ENCODE measurements at regions not wholly inside any gene's neighbourhood (a gene's known extent, or its start where the extent isn't known, plus 50 kb on each side); places are given as distances from the start of the nearest gene placed in this dataset.

- no peak for DNase-seq (ENCODE audit: low read depth in 3 of 3)
These were observed 139.8 kb upstream of the HNMT start for GRCh38 chr2:137824501-137824900.

DNA sequence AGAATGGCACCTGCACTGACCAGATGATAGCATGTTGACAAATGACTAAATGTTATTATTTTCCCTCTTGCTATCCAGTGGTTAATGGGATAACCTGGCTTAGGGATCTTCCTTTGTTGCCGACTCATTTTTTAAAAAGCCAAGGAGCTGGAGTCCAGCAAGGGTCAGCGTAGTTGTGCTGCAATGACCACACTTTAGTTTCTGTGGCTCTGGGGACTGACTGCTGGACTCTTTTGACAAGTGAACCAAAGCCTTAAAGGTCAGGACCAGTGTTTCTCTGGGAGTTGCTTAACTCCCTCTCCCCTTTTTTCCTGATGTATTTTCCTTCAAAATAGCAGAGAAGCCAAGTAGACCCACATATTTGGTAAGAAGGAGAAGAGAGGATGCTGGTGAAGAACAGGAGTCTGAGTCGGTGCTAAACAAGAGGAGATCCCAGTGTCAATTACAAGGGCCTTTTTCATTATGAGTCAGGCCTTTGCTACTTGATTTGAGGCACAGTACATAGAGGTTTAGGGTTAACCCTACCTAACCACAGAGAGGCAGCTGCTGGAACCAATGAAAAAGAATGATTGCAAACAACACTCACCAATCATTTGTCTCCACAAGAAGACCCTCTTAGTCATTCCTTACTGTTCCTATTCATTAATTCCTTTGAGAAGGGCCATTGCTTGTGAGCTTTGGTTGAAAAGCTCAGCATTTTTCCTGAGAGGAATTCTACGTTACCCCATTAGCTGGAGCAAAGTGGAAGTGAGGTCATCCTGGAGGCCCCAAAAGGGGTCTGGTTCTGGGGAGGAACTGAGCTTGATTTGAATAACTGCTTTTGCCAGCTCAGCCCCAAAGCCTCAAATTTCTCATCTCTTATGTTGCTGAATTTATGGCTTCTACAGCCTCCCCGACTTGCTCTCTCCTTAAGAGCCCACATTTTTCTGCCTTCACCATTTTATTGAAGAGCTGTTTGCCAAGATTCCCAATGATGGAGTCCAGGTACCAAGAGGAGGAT, 137.6 kb upstream of the HNMT start:
- DNase-seq (ENCODE audit: low read depth in 3 of 3) = no peak

DNA sequence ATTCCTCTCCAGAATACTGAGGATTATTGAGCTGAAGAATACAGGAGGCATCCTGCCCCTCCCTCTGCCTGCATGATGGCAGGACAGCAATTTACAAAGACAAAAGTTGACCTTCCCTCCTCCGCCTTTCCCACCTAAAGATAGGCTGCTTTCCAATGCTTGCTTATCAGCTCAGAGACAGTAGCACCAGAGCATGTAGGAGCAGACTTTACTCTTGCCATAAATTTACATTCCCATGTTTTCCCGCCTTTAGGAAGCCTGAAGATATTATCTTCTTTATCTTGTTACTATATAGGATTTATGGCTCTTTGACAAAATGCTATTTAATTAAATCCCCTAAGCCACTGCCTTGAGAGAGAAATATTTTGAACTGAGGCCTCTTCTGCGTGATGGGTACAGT, 135.6 kb upstream of the HNMT start:
- no peak for DNase-seq (ENCODE audit: low read depth in 3 of 3)

- no peak for DNase-seq (ENCODE audit: low read depth in 3 of 3)
These were observed 135.0 kb upstream of the HNMT start for GRCh38 chr2:137829251-137829650.

DNA sequence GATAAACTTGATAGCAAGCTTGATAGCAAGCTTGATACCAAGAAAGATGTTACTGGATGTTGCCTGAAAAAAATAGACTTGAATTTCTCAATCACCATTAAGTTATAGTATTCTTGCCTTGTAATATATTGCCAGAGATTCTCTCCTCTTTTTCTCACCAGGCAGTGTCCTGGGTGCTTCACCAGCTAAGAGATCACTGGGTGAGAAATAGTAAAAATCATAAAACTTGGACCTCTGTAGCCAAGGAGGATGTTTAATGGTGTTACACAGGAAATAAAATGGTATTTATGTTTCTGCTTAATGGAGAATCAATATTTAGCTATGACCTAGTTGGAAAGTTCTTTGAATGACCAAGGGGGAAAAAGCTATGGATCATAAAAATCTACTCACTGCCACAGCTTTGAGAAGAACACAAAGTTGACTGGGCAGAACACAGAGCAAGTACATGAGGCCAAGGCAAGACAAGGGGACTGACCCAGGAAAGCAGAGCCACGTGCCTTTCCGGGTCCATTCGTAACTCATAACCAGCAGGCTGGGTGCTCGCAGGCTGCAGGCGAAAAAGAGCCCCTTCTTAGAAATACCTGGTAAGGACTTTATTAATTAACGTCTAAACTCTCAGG, 129.4 kb upstream of the HNMT start:
- DNase-seq (ENCODE audit: low read depth in 3 of 3) = no peak

GRCh38 chr2:137836671-137837070, 127.6 kb upstream of the HNMT start:
- DNase-seq (ENCODE audit: low read depth in 3 of 3) = no peak

DNA sequence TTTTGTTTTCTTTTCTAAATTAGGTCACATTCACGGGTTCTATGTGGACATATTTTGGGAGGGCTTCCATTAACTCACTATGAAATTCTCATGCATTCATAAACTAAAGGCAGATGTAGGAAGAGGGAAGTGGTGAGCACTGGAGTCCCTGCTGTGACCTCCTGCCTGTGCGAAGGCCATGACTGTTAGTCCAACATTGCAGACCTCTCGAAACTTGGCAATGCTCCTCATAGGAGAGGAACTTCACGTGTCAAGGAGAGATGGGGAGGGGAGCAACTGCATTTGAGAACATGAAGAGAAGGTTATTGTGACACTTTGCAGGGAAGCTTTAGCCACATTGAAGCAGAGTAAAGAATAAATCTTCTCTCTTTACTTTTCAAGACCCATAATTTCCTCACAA, 126.4 kb upstream of the HNMT start:
- no peak for DNase-seq (ENCODE audit: low read depth in 3 of 3)

- no peak for DNase-seq (ENCODE audit: low read depth in 3 of 3)
These were observed 125.8 kb upstream of the HNMT start for GRCh38 chr2:137838255-137839092.

DNA sequence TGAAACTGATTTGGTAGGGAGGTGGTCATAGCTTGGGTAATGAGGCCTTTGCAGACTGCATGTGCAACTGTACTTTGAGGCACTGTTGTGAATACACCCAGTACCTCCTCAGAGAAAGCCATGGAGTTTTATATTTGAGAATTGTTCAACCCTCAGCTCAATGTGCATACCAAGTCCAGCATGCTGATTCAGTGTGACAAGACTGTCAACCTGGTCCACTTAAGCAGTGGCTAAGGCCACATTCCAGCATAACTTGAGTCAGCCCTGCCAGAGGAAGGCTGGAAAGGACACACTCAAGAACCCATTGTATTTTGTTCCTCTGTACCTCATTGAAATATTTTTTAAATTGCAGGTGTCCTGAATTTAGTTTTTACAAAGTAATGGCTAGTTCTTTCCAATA, 121.8 kb upstream of the HNMT start:
- DNase-seq (ENCODE audit: low read depth in 3 of 3) = no peak

DNA sequence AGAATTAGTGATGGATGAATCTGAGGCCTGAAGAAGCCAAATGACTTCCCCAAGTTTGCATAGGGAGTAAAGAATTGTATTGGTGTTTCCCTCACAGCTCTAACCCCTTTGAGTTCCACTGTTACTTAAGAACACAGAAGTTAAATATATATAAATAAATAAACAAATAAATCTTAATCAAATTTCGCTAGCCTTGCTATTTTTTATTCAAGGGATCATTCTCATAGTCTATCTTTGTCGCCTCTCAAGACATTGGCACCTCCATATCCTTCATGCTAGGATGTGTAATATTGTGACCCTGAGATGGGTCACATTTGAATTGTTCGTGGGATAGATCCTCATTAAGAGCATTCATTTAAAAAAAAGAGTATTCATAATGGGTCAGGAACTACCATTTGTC, 121.3 kb upstream of the HNMT start:
- no peak for DNase-seq (ENCODE audit: low read depth in 3 of 3)

DNA sequence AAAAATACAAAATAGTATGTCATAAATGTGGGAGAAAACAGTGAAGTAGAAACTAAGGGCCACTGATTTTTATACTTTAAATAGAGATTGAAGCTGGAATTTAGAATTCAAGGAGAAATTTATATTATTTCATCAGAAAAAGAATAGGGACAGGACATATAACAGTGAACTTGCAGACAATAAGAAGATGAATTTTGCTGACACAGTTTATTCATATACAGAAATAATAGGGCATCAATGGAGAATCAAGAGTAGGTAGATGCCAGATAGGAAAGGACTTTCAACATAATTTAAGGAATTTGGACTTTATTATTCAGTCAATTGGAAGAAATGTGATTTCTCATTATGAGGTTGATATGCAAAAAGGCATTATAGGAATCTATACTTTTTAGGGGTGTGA, 118.9 kb upstream of the HNMT start:
- DNase-seq (ENCODE audit: low read depth in 3 of 3) = no peak

GRCh38 chr2:137846993-137847392, 117.3 kb upstream of the HNMT start:
- DNase-seq (ENCODE audit: low read depth in 3 of 3) = no peak

GRCh38 chr2:137847443-137847842, 116.8 kb upstream of the HNMT start:
- DNase-seq (ENCODE audit: low read depth in 3 of 3) = no peak

DNA sequence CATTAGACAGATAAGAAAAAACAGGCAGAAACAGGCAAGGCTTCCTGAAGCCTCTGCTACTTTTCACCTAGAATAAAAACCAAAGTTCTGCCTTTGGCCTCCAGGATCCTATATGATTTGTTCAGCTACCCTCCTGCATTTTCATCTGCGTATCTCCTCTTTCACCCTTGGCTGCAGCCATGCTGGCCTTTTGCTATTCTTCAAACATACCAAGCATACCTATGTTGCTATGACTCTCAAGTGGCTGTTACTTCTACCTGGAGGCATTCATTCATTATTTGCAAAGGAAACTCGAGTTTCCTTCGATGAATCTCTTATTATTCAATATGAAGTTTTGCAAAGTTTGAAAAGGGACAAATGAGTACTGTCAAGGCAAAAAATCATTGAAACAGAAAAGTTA, 106.4 kb upstream of the HNMT start:
- DNase-seq (ENCODE audit: low read depth in 3 of 3) = no peak

- DNase-seq (ENCODE audit: low read depth in 3 of 3) = no peak
These were observed 101.6 kb upstream of the HNMT start for GRCh38 chr2:137862651-137863050.

DNA sequence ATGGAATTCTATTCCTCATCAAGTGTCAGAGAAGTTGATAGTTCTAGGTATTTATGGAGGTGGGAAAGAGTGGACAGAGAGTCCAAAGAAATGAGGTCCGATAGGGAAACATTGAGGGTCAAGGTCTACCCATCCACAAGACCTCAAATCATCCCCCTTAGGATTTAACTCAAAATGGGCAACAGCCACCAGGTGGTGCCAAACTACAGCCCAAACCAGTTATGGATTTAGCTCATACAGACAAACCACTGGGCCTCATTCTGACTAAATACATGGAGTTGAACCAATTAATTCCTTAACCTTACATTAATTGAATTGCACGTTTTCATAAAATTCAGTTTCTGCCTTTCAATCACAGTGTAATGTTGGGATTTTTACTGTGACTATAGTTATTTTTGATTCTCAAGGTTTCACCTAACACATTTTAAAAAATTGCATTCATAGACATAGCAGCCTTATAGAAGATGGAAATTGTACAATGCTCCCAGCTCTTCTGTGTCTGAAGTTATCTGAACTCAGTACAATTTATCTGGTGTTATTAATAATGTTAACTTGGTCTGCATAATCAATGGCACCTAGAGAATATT, 98.2 kb upstream of the HNMT start:
- peak in 2 of 3 experiments; percentile 2 to 21 for DNase-seq (ENCODE audit: low read depth in 3 of 3)

- DNase-seq (ENCODE audit: low read depth in 3 of 3) = no peak
These were observed 93.6 kb upstream of the HNMT start for GRCh38 chr2:137870682-137871081.

GRCh38 chr2:137872577-137872976, 91.7 kb upstream of the HNMT start:
- no peak for DNase-seq (ENCODE audit: low read depth in 3 of 3)

DNA sequence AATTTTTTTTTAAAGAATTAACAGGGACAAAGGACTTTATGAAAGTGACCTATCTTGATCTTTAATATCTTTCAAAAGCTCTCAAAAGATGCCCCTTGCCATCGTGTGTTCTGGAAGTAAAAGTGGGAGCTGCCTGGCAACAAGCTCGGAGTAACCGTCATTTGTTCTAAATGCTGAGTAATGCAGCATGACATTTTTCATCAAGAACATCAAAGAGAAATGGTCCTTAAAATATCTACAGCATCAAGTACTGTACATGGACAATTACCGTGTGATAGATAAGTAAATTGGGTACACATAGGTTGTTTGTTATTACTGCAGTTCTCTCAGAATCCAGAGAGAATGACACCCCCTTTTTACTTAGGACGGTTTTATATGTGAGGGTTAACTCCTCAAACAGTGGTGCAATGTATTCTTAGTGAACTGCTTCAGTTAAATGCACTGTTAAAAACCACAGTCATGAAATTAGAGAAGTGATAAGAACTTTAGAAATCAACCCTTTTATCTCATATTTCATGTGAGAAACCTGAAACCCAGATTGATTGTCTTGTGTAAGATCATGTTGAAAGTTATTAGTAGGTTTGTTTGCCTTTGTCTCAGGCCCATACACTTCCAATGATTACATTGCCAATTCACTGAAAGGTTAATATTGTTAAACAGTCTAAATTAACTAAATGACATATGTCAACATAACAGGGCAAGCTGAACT, 90.6 kb upstream of the HNMT start:
- DNase-seq (ENCODE audit: low read depth in 3 of 3) = no peak

GRCh38 chr2:137879121-137879520, 85.2 kb upstream of the HNMT start:
- DNase-seq (ENCODE audit: low read depth in 3 of 3) = no peak

GRCh38 chr2:137881711-137882110, 82.6 kb upstream of the HNMT start:
- DNase-seq (ENCODE audit: low read depth in 3 of 3) = no peak

Data from stimulated activated CD4-positive, alpha-beta T cell treated with anti-CD3 and anti-CD28 coated beads, TNF-alpha, amount 100 ng/mL, for 4 hours (primary cell).